HuH-7.5 (cell line): ENCODE measurements at regions not wholly inside any gene's neighbourhood (a gene's known extent, or its start where the extent isn't known, plus 50 kb on each side); places are given as distances from the start of the nearest gene placed in this dataset.

Experiments
- DNase-seq: peaks from one replicate; pipeline ENCODE4 v3.0.0; 2011; ENCODE audit warnings: low spot score

GRCh38 chr13:33518452-33518851 lies 232.9 kb upstream of the STARD13 start:
- no peak for DNase-seq

DNA sequence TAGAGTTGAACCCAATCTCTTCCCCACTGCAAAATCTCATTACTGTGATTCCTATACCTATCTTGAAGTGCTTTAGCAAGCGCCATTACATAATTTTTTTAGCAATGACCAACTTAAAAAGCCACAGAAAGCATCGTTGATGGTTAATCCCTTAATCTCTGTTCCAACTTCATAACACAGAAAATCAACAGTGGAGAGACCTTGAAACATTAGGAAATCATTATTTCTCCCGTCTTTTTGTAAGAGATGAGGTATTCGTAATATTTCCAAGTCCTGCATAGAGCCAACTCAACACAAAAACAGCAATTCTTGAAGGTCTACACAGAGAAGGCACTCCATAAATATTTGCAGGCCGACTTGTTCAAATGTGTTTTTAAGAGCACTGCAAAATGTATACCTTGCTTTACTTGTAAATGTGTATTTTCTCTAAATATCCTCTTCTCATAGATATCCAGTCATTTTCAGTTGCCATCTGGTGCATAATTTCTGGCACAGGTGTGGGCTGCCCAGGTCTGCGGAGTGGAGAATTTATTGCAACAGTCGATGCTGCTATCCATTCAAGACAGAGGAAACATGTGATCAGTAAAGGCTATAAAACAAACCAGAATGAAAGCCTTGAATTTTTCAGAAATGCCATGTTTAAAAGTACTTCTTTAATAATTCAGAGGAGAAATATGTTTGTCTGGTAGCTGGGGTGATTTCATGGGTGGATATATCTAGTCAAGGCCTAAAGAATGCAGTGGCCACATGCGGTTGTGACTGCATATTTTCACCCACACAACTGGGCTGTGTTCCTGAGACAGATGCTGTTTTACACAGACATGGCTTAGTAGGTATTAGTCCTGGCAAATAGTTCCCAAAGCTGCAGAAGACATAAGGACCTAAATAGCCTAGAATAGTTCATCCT lies 234.3 kb upstream of the STARD13 start:
- DNase-seq: no peak

DNA sequence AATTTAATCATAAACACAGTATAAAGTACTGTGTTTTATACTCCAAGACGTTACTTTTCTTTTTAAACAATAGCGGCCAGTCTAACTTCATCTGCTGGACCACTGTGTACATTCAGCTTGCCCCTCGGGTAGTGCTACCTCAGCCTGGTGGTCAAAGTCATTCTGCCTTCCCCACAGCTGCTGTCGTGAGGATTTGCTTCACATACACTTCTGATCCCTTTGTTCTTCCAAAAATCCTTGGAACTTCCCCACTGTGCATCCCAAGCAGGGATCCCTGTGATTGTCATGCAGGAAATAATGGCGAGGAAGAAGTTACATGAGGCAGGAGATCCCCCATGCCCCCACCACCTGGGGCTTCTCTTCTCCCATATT lies 234.9 kb upstream of the STARD13 start:
- DNase-seq: no peak

DNA sequence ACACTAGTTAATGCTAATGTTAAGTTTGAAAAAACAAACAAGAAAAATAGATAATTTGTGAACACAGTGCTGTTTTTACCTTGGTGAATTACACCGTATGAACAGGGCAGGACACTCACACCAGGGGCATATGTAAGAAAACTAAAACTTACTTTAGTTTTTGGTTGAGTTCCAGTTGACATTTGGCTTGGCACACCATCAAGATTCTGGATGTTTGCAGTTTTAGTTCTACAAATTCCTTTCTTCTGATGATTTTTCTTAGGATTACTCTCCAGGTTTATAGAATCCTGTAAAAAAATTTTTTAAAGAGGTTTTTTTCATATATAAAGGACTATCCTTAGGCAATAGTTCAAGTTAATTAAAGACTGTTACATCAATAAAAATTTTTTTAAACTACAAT lies 238.5 kb upstream of the STARD13 start:
- no peak for DNase-seq

DNA sequence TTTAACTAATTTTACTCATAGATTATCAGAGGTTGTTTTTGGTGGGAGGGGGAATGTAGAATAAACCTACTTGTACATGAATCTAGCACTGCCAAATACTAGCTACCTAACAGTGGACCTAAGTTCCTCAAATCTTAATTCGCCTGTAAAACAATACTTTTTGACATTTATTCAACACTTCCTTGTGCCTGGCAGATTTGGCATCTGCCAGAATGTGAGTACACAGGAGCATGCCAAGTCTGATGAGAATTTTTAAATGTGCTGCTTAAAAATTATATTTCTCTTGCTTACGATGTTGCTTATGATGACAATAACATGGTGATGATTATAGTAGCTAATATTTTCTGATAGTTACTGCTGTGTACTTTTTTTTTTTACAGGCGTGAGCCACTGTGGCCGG lies 240.2 kb upstream of the STARD13 start:
- DNase-seq: no peak

DNA sequence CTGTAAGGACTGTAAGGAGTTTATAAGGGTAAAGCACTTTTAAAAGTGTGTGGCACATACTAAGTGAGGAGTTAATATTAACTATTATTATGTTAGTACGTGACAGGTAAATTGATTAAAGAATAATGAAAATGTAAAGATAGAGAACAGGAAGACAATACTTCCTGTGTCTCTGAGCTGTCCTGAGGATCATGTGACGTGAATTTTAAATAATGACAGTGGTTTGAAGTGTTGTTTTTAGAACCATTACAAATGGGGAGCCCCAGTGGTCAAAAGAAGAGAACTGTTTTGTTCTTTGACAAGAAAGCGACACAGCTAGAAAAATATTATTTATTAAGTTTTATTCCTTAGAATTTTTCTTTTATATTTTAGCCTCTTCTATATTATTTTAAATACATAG lies 241.2 kb upstream of the STARD13 start:
- DNase-seq: no peak

DNA sequence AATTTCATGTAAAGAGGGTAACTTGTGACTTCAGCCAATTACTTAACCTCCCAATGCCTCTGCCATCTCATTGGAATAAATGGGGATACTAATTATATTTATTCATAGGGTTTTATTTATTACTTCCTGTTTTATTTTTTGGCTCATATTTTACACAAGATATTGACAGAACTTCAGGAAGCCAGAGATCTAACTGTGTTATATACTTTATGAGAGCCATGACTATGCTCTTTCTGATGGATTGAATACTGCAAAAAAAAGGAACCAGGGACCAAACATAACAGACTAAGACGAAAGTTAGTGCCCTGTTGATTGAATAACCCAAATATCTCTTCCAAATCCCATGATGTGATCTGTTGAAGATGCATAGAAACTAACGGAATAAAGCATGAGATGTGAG lies 243.3 kb upstream of the STARD13 start:
- no peak for DNase-seq

- no peak for DNase-seq
These were observed 245.9 kb upstream of the STARD13 start for GRCh38 chr13:33531484-33531883.

DNA sequence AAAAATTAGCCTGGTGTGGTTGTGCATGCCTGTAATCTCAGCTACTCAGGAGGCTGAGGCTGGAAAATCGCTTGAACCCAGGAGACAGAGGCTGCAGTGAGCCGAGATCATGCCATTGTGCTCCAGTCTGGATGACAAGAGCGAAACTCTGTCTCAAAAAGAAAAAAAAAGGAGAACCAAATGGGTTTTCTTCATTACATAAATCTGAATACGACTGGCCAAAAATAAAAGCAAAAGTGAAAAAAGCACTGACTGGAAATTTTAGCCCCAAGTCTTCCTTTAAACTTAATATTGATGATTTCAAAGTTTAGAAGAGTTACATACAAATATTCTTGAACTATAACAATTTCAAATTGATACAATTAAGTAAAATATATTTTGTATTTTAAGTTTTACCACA lies 249.5 kb upstream of the STARD13 start:
- no peak for DNase-seq

DNA sequence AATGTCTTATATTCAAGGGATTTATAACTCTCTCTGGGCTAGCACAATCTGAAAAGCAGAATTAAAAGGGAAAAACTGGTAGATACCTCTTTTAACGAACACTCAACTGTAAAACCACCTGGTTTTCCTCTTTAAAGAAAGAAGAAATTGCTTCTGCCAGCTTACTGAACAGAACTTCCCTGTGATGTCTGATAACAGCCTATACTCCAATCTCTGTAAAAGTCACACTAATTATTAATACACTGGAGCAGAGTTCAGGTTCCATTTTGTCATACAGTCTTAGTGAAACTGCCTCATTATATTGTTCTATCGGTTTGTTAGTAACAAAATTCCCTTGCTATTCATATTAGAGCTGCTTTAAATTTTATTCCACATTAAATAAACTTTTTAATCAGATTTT lies 251.0 kb upstream of the STARD13 start:
- no peak for DNase-seq

GRCh38 chr13:33537026-33537425 lies 251.5 kb upstream of the STARD13 start:
- no peak for DNase-seq

GRCh38 chr13:33537676-33538075 lies 252.1 kb upstream of the STARD13 start:
- no peak for DNase-seq

- no peak for DNase-seq
These were observed 255.9 kb upstream of the STARD13 start for GRCh38 chr13:33541456-33541855.

DNA sequence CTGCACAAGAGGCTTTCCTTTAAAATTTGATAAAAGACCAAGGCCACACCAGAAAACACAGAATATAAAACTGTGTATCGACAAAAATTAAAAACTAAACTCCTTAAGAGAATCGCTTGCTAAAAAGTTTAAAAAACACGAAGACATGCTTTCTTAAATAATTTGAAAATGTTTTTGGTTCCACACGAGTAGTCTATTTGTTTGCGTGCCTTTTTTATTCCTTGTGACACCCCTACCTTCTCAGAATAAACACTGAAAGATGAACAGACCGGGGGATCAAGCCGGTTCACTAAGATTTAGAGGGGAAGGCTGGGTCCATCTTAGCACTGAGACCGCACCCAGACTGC lies 256.4 kb upstream of the STARD13 start:
- no peak for DNase-seq

GRCh38 chr13:33542309-33543088 lies 256.9 kb upstream of the STARD13 start:
- peak; percentile 61 for DNase-seq

- no peak for DNase-seq
These were observed 257.5 kb upstream of the STARD13 start for GRCh38 chr13:33543089-33543459.

- DNase-seq: no peak
These were observed 258.2 kb upstream of the STARD13 start for GRCh38 chr13:33543631-33544265.

GRCh38 chr13:33544308-33544707 lies 258.8 kb upstream of the STARD13 start:
- DNase-seq: no peak

GRCh38 chr13:33545492-33545891 lies 259.9 kb upstream of the STARD13 start:
- DNase-seq: no peak

DNA sequence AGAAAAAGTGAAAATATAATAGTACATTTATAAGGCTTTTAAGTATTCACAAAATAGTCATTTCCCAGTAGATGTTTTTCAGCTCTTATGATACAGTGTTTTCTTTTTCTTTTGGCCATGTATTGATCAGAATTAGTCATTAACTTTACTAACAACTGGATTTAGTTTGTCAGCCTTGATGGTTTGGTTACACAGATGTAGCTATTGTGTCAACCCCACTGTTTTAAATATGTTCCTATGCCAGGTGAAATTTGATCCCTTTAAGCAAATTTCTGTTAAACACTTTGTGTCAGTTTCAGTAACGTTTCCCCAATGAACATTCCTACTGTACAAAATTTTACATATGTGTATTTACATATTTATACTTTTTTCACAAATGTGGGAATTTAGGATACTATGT lies 261.5 kb upstream of the STARD13 start:
- no peak for DNase-seq

GRCh38 chr13:33548069-33548468 lies 262.5 kb upstream of the STARD13 start:
- no peak for DNase-seq

DNA sequence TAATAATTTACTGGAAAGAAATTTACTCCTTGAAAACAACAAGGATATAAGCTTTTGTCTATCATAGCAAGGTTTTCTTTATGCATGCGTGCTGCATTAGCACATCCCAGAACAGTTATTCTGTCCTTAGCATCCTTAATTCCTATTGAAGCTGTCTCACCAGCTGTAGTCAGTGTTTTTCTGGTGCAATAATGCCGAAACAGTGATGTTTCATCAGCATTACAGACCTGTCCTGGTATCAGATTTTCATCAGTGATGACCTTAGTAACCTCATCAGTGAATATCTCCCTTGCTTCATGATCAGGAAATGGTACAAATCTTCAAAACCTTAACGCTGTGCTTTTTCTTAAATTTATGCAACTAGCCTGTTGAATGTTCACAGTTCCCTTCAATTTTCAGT lies 264.7 kb upstream of the STARD13 start:
- DNase-seq: no peak

- DNase-seq: no peak
These were observed 265.3 kb upstream of the STARD13 start for GRCh38 chr13:33550885-33551284.
